Fibroblast of the conjunctiva (primary cell): ENCODE measurements at regions not wholly inside any gene's neighbourhood (a gene's known extent, or its start where the extent isn't known, plus 50 kb on each side); places are given as distances from the start of the nearest gene placed in this dataset.
"Not testable (repeated sequence)": the region's sequence is repeated elsewhere in the genome, so short reads cannot be mapped to it uniquely, and the experiment has no call there.

Experiments used
- DNase-seq: peaks from one replicate; pipeline ENCODE4 v3.0.0-alpha.2; 2010; ENCODE audit warnings: low read depth

DNA sequence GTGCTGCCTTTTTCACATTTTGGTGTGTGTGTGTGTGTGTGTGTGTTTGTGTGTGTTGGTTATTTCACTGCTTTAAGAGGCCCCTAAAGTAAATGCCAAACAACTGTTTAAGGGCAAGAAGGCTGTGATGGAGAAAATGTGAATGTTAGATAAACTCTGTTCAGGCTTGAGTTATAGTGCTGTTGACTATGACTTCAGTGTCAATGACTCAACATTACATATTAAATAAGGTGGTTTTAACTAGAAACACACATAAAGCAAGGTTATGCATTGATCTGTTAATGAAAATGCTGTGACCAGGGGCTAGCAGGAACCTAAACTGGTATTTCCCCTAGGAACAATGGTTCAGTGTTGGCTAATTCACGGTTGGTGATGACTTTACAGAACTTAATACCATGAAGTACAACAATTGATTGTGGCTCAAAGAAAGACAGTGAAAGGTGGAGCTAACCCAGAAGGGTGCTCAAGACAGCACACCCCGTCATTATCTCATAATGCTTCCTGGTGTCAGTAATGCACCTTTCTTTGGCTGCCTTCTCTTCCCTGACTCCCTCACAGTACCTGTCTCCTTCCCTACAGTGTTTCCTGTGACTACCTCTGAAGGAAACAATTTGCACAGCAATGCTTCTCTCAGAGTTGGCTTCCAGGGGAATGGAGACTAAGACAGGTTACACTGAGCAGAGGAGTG is 116.1 kb downstream of the RIN2 start:
- no peak for DNase-seq

DNA sequence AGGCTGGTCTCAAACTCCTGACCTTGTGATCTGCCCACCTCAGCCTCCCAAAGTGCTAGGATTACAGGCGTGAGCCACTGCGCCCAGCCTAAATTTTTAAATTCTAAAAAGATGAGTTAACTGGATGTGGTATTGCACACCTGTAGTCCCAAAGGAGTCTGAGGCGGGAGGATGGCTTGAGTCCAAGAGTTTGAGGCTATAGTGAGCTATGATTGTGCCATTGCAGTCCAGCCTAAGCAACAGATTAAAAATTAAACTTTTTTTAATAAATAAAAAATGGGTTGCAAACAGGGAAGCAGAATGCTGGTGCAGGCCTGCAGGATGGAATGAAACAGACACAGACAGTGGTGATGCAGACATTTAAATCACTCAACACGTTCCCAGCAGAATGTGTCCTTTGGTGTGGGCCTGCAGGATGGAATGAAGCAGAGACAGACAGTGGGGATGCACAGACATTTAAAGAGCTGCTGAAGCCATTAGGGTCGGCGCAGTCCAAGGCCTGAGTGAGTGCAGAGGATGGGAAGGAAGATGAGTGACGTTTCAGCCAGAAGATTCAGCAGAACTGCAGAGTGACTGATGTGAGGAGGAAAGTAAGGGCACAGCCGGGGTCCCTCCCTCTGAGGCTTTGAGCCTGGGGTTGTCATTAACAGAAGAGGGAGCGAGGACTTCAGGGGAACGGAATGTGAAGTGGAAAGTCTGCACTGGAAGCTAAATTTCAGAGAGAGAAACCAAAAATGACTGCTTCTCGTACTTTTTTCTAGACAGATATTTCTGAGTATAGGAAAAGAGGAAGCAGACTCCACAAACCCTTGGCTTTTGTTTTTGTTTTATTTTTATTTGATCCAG is 117.5 kb downstream of the RIN2 start:
- no peak for DNase-seq

DNA sequence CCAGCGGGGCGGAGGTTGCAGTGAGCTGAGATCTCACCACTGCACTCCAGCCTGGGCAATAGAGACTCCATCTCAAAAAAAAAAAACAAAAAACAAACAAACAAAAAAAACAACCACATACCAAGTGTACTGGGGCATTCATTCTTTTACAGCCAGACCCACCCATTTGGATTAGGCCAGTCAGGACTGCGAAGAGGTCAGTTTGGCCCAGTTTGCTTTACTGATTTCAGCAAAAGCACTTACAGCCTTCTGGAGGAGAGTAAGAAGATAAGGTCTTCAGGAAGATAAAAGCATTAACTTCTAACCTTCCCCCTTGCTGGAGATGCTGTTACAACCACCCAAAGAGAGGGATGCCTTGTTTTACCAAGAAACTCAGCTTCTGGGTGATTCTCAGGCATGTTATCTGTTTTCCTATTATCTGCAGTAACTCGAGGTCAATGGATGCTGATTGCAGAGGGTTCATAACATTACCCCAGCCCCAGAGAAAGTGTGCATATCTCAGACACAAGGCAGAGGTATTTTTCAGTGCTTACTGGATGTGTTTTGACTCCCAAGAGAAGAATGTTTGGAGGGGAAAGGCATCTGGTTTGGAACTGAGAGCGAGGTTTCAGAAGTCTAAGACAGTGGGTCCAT is 118.9 kb downstream of the RIN2 start:
- DNase-seq, result no peak

DNA sequence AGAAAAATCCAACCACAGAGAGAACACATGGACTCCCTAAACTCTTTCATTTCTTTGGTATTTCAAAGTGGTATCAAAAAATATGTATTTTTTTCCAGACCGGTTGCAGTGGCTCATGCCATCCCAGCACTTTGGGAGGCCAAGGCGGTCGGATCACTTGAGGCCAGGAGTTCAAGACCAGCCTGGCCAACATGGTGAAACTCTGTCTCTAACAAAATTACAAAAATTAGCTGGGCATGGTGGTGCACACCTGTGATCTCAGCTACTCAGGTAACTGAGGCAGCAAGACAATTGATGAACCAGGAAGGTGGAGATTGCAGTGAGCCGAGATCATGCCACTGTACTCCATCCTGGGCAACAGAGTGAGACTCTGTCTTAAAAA is 121.8 kb downstream of the RIN2 start:
- not testable (repeated sequence) for DNase-seq

DNA sequence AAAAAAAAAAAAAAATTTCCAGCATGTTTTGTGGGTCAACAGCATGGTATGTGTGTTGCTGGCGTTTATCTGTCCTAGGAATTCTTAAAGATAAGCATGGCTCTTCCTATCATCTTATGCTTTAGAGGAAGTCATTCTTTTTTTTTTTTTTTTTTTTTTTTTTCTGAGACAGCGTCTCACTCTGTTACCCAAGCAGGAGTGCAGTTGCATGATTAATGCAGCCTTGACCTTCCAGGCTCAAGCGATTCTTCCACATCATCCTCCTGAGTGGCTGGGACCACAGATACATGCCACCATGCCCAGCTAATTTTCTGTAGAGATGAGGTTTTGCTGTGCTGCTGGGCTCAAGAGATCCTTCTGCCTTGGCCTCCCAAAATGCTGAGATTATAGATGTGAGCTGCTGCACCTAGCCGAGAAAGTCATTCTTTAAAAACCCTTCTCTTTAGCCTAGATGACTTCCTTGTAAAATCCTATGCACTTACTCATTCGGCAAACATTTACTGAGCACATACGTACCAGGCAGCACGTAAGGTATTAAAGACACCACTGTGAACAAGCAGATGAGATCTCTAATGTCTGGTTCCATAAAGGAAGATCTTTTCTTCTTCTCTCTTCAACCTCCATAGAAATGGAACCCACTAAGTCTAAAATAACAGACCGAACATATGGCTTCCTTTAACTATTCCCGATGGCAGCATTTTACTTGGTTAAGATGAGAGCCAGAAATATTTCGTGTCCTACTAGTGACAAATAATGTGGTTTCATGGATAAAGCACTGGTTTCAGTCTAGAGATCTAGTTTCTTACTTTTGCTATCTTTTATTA is 122.4 kb downstream of the RIN2 start:
- DNase-seq, result no peak

DNA sequence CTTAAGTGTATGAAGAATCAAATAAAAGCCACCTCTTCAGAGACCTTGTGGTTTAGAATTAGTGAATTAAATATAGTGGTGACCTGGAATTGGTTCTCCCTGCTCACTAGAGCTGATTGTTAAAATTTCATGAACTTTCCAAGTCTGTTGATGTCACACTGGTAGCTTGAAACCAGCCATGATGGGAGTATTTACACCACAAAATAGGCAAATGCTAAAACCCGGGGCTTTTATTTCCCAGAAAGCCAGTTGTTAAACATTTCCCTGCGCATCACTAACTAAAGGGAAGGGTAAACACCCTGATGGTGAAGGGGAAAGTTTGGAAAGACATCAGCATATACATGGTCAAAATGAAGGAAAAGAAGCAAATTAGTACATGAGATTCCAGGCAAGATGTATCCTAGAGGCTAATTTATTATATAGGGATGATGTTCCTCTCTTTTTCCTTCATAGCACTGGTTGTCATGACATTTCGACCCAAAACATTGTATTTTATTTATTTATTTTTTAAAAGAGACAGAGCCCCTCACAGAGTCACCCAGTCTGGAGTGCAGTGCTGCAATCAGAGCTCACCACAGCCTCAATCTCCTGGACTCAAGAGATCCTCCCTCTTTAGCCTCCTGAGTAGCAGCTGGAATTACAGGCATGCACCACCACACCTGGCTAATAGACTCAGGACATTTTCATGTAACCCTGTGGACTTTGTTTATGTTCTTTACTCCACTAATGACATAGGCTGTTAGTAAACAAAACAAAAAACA is 123.2 kb downstream of the RIN2 start:
- no peak for DNase-seq

DNA sequence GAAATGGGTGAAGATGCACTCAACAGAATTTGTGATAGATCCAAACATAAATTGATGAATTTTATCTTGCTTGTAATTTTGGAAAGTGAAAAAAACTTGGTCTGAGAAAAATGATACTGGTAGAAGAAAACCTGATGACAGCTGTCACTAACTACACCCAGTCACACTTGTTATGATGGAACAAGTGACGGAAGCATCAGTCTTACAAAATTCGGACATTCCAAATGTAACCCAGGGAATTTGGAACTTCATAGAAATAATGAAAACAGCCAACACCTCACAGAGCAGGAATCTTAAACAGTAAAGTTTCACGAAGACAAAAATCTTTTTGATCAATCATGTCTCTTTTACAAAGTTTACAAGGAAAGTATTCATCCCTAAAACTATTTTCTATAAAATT is 123.9 kb downstream of the RIN2 start:
- DNase-seq, result no peak

DNA sequence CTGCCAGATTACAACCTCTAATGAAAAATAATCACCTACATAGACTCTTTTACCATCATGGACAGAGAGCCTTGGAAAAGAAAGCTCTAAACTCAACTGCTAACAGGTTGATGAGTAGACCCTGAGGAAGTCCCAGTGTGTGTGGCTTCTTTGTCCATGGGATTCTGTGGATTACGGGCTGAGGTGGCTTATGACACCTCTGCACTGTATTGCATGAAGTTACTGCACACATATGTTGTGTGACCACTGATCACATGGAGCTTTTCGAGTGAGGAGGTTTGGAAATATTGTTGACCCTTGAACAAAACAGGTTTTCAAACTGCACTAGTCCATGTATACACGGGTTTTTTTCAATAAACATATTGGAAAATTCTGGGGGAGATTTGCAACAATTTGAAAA is 124.4 kb downstream of the RIN2 start:
- no peak for DNase-seq

DNA sequence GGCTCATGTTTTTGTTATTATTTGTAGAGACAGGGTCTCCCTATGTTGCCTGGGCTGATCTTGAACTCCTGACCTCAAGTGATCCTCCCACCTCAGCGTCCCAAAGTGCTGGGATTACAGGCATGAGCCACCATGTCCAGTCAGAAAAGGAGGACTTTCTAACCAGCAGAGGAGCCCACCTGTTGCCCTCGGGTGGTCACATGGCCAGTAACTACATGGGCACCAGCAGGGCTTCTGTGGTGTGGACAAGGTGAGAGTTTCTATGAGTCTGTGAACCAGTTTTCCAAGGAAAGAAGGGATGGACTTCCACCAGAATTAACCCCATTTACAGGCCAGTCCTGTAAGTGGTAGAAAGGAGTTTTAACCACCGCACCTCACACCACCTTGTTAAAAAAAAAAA is 125.4 kb downstream of the RIN2 start:
- DNase-seq, result no peak

DNA sequence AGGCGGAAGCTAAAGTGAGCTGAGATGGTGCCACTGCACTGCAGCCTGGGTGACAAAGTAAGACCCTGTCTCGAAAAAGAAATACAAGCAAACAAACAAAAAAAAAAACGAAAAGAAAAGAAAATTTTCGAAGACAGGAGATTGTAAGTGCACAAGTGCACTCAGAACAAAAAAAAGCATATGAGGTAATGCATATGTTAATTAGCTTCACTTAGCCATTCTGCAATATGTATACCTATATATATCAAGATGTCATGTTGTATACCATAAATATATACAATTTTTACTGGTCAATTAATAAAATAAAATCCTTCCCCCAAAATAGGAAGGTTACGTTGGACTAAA is 127.5 kb downstream of the RIN2 start:
- no peak for DNase-seq

DNA sequence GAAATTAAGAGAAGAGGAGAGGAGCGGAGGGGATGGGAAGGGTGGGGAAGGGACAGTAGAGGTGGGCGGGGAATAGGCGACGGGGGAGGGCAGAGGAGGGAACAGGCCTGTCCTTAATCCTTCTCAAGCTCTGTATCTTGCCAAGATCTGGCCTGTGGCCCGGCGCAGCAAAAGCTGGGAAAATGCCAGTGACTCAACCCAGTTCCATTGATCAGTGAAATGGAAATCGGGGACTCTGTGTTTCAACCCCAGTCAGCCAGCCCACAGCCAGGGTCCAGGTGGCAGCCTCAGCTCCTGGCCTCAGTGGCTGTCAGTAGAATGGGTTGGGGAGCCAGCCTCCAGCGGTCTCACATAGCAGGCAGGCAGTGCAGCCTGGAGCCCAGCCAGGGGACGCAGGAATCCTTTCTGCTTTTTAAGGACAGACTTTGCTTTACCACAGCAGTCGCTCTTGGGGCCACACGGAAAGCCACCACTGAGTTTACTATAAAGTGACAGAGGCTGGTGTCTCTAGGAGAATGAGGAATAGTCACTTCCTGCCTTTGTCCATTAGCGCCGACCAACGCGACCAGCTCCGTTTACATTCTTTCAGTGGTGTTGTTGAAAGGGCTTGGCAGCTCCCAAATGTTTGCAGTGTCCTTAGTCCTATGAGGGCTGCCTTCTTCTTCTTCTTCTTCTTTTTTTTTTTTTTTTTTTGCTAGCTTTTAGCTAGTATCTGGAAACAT is 128.0 kb downstream of the RIN2 start:
- no peak for DNase-seq

DNA sequence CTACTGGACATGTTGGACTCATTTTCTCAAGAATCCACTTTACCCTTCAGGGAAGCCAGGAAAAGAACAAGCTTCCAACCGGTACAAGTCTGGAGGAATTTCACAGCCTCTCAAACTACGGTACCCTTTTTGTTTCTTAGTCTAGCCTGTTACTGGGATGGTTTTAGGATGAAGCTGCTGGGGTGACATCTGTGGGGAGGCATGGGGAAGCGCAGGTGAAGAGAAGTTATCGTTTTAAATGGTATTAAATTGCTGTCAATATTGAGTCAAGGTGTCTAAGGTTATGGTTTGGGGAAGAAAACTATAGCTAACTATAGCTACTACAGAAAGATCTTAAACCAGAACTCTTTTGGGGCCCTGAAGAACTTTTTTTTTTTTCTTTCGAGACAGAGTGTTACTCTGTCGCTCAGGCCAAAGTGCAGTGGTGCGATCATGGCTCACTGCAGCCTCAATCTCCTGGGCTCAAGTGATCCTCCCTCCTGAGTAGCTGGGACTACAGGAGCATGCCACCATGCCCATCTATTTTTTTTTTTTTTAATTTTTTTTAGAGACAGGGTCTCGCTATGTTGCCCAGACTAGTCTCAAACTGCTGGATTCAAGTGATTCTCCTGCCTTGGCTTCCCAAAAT is 128.7 kb downstream of the RIN2 start:
- peak; percentile 18 for DNase-seq

DNA sequence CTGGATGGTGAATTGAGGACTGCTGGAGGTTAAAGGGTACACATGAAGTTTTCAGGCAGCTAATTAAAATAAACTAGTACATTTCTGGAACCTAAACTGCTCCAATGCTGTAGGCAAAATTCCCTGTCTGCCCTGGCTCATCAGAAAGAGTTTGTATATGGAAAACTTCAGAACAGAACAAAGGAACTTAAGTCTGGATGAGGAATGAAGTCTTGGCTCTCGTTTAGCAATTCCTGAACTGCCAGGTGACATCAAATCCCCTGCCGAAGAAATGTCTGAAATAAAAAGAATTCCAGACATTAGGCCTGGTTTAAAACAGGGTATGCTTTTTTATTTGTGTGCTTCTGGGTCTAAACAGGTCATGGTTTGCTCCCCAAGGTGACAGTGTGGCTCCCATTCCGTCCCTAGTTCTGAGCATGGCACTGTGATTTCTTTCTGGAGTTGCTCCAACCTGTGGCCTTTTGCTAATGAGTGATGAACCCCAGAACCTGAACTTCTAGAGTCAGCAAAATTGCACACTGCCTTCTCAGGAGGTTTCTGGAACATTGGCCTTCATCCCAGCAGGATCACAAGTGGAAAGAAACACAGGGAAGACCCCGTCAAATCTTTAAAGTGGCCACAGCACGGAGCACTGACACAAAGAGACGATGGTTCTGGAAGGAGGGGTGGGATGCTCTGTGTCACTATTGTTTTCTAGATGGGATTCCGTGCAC is 129.4 kb upstream of the NAA20 start:
- DNase-seq, result no peak

DNA sequence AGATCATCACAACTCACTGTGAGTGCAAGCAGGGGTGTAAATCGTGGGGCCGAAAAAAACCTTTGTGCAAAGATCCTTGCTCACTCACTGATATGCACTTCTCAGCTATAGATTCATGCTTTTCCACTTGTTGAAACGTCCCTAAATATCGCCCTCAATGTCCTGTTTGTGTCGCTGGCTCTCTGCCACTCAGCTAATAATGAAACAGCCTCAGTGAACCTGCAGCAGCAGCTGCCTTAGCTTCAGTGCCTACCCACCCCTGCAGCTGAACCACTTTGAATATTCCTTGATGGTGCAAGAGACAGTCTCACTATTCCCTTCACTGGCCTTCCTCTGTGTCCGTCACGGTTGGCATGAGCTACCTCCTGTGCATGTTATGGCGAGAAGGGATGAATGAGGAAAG is 128.9 kb upstream of the NAA20 start:
- no peak for DNase-seq

DNA sequence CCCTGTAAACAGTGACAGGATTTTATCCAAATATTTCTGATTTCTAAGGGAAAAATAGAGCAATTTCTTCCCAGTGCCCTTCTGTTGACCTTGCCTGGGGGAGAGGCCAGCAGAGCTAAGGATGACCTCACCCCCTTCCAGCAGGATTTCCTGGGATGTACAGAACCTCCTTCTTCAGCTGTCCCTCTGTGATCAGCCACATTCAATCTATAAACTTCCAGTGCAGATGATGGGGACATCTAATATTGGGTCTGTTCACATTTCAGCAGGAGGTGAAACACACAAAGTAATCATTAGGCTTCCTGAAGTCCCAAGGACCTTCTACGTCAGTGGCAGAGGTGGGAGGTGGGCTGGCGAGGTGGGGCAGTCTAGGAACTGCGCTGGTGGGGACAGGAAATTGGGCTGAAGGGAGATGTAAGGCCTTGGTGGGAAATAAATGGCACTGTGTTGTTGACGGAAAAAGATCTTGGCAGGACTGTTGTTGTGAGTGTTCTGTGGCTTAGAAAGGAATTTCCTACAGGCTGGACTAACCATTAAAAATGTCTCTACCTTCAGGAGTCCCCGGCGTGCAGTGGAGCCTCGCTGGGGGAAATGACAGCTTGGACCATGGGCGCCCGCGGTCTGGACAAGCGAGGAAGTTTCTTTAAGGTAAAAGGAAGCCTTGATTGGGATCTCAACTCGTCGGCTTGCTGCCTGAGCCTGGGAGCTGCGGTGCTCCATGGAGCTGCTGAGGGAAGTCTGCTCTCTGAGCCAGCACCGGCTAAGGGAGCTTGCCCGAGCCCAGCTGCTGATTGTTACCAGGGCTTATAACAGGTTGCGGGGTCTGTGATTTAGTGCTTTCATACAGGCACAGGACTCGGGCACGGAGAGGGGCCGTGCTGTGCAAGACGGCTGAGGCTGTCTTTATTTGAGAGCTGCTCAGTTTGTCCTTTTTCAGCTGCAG is 127.9 kb upstream of the NAA20 start:
- DNase-seq, result no peak

DNA sequence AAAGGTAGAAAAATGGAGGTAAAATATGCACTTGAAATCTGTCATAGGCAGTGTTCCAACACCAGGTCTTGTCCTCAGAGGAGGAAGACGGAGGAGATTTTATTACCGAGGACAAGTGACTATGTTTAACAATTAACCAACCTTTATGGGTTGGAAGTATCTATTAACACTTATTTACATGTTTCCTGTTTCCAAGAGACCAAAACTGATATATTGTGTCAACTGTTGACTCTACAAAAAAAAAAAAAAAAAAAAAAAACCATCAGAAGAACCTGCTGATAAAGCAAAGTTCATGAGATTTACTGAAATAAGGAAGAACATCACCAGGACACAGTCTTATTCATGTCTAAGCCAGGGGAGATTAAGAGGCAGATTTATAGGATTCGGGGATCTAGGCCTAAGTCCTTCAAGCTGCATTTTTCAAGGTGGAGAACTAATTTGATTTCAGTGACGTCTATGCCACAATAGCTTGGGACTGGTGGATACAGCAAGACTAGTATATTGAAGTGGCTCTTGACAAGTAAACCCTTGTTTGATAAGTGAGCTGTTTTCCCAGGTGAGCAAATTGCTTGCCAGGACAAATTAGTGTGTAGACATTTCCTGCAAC is 126.6 kb upstream of the NAA20 start:
- DNase-seq, result no peak

DNA sequence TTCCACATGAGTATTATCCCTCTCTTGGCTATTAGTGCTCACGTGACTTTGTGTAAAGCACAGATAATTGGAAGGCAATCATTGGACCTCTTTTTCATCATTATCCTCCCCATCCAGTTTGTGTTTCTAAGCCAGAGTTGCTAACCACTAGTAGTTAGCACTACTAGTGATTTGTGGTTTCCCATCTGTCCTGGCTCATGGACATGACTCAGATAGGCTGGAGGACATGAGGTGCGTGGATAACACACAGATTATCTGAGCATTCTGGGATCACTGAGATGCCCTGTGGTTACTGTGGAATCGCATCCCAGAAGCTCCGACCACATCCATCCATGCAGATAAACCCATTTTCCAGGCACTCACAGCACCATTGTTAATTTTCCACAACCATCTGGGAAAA is 123.8 kb upstream of the NAA20 start:
- no peak for DNase-seq

DNA sequence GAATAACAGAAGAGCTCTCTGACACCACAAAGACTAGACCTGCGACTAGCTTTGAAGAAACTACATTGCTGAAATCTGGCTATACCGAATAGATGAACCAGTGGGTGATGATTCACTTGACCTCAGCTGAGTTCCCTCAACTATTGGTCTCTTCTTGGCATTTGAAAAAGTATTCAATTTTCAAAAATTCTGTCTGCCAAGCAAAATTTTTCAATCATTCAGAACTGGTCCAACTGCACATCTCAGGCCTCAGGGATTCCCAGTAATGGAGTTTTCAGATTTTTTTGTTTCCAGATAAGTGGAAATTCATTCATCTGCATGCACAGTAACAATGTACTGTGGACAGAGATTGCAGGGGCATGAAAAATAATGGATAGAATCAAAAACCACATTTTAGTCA is 121.4 kb upstream of the NAA20 start:
- DNase-seq, result no peak
